ENCODE measurements at regions not wholly inside any gene's neighbourhood (a gene's known extent, or its start where the extent isn't known, plus 50 kb on each side); places are given as distances from the start of the nearest gene placed in this dataset.

GRCh38 chr15:29534378-29534777, 264.8 kb upstream of the NSMCE3 start:
- TF ChIP-seq POLR2A (IDR thresholded peaks at IDR 0.05) (no peak), CTCF (IDR thresholded peaks at IDR 0.05) (no peak)

All from stomach (tissue), 4 donors.